HepG2 (cell line): ENCODE measurements at regions not wholly inside any gene's neighbourhood (a gene's known extent, or its start where the extent isn't known, plus 50 kb on each side); places are given as distances from the start of the nearest gene placed in this dataset.

ENCODE experiments used
- EP300 ChIP-seq, 3 experiments: sonication (generic) in 1 of 3; formaldehyde crosslinking in 1 of 3; IDR thresholded peaks; 2 replicates each; pipeline versions ENCODE4 v1.5.1 to v1.6.1; 2011 to 2020; ENCODE audit warnings: low read depth in 2 of 3, low read length in 2 of 3, borderline replicate concordance in 1 of 3, improper control_type of control experiment in 1 of 3, mild to moderate bottlenecking in 1 of 3, missing genetic modification reagents in 1 of 3, moderate library complexity in 1 of 3
- JUN ChIP-seq: sonication (generic); formaldehyde crosslinking; IDR thresholded peaks from 2 replicates; pipeline ENCODE4 v1.4.0; 2020; ENCODE audit warnings: mild to moderate bottlenecking, missing genetic modification reagents
- POLR2AphosphoS5 ChIP-seq: IDR thresholded peaks from 2 replicates; pipeline ENCODE4 v1.6.1; 2012; ENCODE audit warnings: low read depth, low read length
- SP2 ChIP-seq: sonication (generic); formaldehyde crosslinking; IDR thresholded peaks from 2 replicates; pipeline ENCODE4 v1.5.1; 2020; ENCODE audit warnings: mild to moderate bottlenecking, missing genetic modification reagents
- TF ChIP-seq, protein P1 (sequence below): sonication (generic); formaldehyde crosslinking; conservative IDR thresholded peaks from 2 replicates; pipeline ENCODE4 v1.4.0; 2020; ENCODE audit warnings: missing genetic modification reagents
- TF ChIP-seq, protein P2 (sequence below): sonication (generic); formaldehyde crosslinking; IDR thresholded peaks from 2 replicates; pipeline ENCODE4 v1.4.0; 2020; ENCODE audit warnings: mild to moderate bottlenecking, missing genetic modification reagents, borderline replicate concordance

DNA sequence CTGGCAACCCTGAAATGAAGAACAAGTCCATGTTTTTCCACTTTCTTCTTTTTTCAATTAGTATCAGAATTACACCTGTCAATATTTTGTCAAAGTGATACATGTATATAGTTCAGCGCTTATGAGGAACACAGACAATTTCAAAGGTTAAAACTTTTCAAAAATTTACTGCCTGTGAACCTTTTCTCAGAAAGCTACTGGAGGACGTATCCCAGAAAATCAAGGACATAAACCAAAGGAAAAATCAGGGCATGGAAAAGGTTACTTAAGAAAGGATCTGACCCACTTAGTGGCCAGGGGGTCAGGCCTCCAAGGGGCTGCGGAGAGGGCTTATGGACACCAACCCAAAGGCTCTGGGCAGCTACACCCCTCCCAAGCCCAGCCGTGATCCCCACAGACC, 81.1 kb upstream of the ACTRT2 start:
- TF ChIP-seq, protein P1, sequence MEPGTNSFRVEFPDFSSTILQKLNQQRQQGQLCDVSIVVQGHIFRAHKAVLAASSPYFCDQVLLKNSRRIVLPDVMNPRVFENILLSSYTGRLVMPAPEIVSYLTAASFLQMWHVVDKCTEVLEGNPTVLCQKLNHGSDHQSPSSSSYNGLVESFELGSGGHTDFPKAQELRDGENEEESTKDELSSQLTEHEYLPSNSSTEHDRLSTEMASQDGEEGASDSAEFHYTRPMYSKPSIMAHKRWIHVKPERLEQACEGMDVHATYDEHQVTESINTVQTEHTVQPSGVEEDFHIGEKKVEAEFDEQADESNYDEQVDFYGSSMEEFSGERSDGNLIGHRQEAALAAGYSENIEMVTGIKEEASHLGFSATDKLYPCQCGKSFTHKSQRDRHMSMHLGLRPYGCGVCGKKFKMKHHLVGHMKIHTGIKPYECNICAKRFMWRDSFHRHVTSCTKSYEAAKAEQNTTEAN (CRISPR knock-in tag): no peak
- TF ChIP-seq SP2 (CRISPR knock-in tag): no peak
- TF ChIP-seq, protein P2, sequence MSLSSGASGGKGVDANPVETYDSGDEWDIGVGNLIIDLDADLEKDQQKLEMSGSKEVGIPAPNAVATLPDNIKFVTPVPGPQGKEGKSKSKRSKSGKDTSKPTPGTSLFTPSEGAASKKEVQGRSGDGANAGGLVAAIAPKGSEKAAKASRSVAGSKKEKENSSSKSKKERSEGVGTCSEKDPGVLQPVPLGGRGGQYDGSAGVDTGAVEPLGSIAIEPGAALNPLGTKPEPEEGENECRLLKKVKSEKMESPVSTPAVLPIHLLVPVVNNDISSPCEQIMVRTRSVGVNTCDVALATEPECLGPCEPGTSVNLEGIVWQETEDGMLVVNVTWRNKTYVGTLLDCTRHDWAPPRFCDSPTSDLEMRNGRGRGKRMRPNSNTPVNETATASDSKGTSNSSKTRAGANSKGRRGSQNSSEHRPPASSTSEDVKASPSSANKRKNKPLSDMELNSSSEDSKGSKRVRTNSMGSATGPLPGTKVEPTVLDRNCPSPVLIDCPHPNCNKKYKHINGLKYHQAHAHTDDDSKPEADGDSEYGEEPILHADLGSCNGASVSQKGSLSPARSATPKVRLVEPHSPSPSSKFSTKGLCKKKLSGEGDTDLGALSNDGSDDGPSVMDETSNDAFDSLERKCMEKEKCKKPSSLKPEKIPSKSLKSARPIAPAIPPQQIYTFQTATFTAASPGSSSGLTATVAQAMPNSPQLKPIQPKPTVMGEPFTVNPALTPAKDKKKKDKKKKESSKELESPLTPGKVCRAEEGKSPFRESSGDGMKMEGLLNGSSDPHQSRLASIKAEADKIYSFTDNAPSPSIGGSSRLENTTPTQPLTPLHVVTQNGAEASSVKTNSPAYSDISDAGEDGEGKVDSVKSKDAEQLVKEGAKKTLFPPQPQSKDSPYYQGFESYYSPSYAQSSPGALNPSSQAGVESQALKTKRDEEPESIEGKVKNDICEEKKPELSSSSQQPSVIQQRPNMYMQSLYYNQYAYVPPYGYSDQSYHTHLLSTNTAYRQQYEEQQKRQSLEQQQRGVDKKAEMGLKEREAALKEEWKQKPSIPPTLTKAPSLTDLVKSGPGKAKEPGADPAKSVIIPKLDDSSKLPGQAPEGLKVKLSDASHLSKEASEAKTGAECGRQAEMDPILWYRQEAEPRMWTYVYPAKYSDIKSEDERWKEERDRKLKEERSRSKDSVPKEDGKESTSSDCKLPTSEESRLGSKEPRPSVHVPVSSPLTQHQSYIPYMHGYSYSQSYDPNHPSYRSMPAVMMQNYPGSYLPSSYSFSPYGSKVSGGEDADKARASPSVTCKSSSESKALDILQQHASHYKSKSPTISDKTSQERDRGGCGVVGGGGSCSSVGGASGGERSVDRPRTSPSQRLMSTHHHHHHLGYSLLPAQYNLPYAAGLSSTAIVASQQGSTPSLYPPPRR (CRISPR knock-in tag): no peak
- no peak for TF ChIP-seq JUN
- no peak for TF ChIP-seq EP300 (IDR thresholded peaks at IDR 0.05; ENCODE audit: low read depth in 2 of 2, low read length in 2 of 2)
- TF ChIP-seq EP300 (CRISPR knock-in tag; IDR thresholded peaks at IDR 0.05; ENCODE audit: borderline replicate concordance): no peak
- no peak for TF ChIP-seq POLR2AphosphoS5
